ENCODE measurements at regions not wholly inside any gene's neighbourhood (a gene's known extent, or its start where the extent isn't known, plus 50 kb on each side); places are given as distances from the start of the nearest gene placed in this dataset.

- TF ChIP-seq EZH2 (IDR thresholded peaks at IDR 0.05; ENCODE audit: borderline replicate concordance, low read depth, low read length, poor library complexity, severe bottlenecking), result no peak
- no peak for TF ChIP-seq CTCF (conservative IDR thresholded peaks at IDR 0.05; ENCODE audit: low read depth, low read length)
- no peak for DNase-seq (ENCODE audit: low spot score)
These were observed 123.2 kb upstream of the SLC30A5 start for GRCh38 chr5:68970617-68971016.

GRCh38 chr5:68973696-68974095 is 120.1 kb upstream of the SLC30A5 start:
- no TSS peak for BruUV-seq (replicated peaks)

More at GRCh38 chr5:68970617-68971016, 123.2 kb upstream of the SLC30A5 start:
- Histone ChIP-seq H3K9me3 (ENCODE audit: low read depth, low read length, poor library complexity, severe bottlenecking) (no peaks in the 10 kb centered on the region), H3K4me3 (ENCODE audit: low read depth, low read length, poor library complexity, severe bottlenecking) (no peak overlapping the region), H3K36me3 (ENCODE audit: insufficient read depth, low read length, poor library complexity, severe bottlenecking) (no peaks in the 10 kb centered on the region), H3K27ac (ENCODE audit: low read depth, low read length, poor library complexity, severe bottlenecking) (no peak overlapping the region), H3K27me3 (replicated peaks; ENCODE audit: insufficient read depth, low read depth, low read length, poor library complexity) (no peaks in the 10 kb centered on the region), H3K4me1 (ENCODE audit: insufficient read depth, low read length, poor library complexity, severe bottlenecking) (no peaks in the 10 kb centered on the region)
- CTCF ChIA-PET, result no interaction called here
- no TSS peak for BruUV-seq (replicated peaks)
- intact Hi-C loops (cut with micrococcal nuclease; ENCODE audit: unreplicated experiment), result no loop called here
- POLR2A ChIA-PET (ENCODE audit: low non-redundant PET), result no interaction called here

GRCh38 chr5:68983043-68983442 is 110.8 kb upstream of the SLC30A5 start:
- Histone ChIP-seq H3K4me1 (ENCODE audit: insufficient read depth, low read length, poor library complexity, severe bottlenecking) (no peaks in the 10 kb centered on the region), H3K27me3 (replicated peaks; ENCODE audit: insufficient read depth, low read depth, low read length, poor library complexity) (no peaks in the 10 kb centered on the region), H3K27ac (ENCODE audit: low read depth, low read length, poor library complexity, severe bottlenecking) (no peak overlapping the region), H3K36me3 (ENCODE audit: insufficient read depth, low read length, poor library complexity, severe bottlenecking) (no peaks in the 10 kb centered on the region), H3K9me3 (ENCODE audit: low read depth, low read length, poor library complexity, severe bottlenecking) (no peaks in the 10 kb centered on the region), H3K4me3 (ENCODE audit: low read depth, low read length, poor library complexity, severe bottlenecking) (no peak overlapping the region)
- ChIA-PET POLR2A (ENCODE audit: low non-redundant PET) (no interaction called here), CTCF (no interaction called here)
- intact Hi-C loops (cut with micrococcal nuclease; ENCODE audit: unreplicated experiment), result no loop called here
- no TSS peak for BruUV-seq (replicated peaks)
- DNase-seq (ENCODE audit: low spot score), result no peak
- TF ChIP-seq EZH2 (IDR thresholded peaks at IDR 0.05; ENCODE audit: borderline replicate concordance, low read depth, low read length, poor library complexity, severe bottlenecking) (no peak), CTCF (conservative IDR thresholded peaks at IDR 0.05; ENCODE audit: low read depth, low read length) (no peak)

More at GRCh38 chr5:68973696-68974095, 120.1 kb upstream of the SLC30A5 start:
- no peak for DNase-seq (ENCODE audit: low spot score)
- intact Hi-C loops (cut with micrococcal nuclease; ENCODE audit: unreplicated experiment), result no loop called here
- H3K36me3 ChIP-seq (ENCODE audit: insufficient read depth, low read length, poor library complexity, severe bottlenecking), result no peaks in the 10 kb centered on the region
- TF ChIP-seq EZH2 (IDR thresholded peaks at IDR 0.05; ENCODE audit: borderline replicate concordance, low read depth, low read length, poor library complexity, severe bottlenecking) (no peak), CTCF (conservative IDR thresholded peaks at IDR 0.05; ENCODE audit: low read depth, low read length) (no peak)
- no peaks in the 10 kb centered on the region for H3K27me3 ChIP-seq (replicated peaks; ENCODE audit: insufficient read depth, low read depth, low read length, poor library complexity)
- no peak overlapping the region for H3K4me3 ChIP-seq (ENCODE audit: low read depth, low read length, poor library complexity, severe bottlenecking)
- CTCF ChIA-PET, result no interaction called here
- no peak overlapping the region for H3K27ac ChIP-seq (ENCODE audit: low read depth, low read length, poor library complexity, severe bottlenecking)
- H3K4me1 ChIP-seq (ENCODE audit: insufficient read depth, low read length, poor library complexity, severe bottlenecking), result no peaks in the 10 kb centered on the region
- POLR2A ChIA-PET (ENCODE audit: low non-redundant PET), result no interaction called here
- no peaks in the 10 kb centered on the region for H3K9me3 ChIP-seq (ENCODE audit: low read depth, low read length, poor library complexity, severe bottlenecking)

All from A673 (cell line).